ENCODE measurements at regions not wholly inside any gene's neighbourhood (a gene's known extent, or its start where the extent isn't known, plus 50 kb on each side); places are given as distances from the start of the nearest gene placed in this dataset.

DNA sequence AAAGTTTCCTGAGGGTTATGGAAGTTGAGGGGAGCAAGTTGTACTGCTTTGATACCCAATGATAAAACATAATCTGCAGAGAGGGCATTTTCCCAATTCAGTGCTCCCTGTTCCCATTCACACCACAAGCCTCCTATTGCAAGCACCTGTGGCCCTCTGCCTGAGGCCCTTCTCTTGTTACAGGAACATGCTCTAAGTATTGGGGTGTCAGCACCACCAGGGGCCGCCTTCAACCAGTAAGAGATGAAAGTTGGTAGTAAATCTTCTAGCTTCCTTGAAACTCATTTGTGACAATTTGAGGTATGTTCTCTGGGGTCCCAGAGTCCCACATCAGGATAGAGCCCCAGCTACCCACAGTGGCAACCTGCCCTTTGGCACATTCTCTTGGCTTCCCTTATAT lies 265.4 kb upstream of the ARHGEF26 start (continued):
- TF ChIP-seq, protein P1, sequence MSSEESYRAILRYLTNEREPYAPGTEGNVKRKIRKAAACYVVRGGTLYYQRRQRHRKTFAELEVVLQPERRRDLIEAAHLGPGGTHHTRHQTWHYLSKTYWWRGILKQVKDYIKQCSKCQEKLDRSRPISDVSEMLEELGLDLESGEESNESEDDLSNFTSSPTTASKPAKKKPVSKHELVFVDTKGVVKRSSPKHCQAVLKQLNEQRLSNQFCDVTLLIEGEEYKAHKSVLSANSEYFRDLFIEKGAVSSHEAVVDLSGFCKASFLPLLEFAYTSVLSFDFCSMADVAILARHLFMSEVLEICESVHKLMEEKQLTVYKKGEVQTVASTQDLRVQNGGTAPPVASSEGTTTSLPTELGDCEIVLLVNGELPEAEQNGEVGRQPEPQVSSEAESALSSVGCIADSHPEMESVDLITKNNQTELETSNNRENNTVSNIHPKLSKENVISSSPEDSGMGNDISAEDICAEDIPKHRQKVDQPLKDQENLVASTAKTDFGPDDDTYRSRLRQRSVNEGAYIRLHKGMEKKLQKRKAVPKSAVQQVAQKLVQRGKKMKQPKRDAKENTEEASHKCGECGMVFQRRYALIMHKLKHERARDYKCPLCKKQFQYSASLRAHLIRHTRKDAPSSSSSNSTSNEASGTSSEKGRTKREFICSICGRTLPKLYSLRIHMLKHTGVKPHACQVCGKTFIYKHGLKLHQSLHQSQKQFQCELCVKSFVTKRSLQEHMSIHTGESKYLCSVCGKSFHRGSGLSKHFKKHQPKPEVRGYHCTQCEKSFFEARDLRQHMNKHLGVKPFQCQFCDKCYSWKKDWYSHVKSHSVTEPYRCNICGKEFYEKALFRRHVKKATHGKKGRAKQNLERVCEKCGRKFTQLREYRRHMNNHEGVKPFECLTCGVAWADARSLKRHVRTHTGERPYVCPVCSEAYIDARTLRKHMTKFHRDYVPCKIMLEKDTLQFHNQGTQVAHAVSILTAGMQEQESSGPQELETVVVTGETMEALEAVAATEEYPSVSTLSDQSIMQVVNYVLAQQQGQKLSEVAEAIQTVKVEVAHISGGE (CRISPR knock-in tag; IDR thresholded peaks at IDR 0.05), result no peak
- TF ChIP-seq ETV6 (conservative IDR thresholded peaks at IDR 0.05 in 1 of 2, IDR thresholded peaks at IDR 0.05 in 1 of 2; ENCODE audit: borderline replicate concordance in 1 of 2, low read depth in 1 of 2) (no peak), POU2F2 (IDR thresholded peaks at IDR 0.05; ENCODE audit: borderline replicate concordance, low read depth, low read length) (no peak), HCFC1 (IDR thresholded peaks at IDR 0.05; ENCODE audit: low read length) (no peak), TCF12 (IDR thresholded peaks at IDR 0.05; ENCODE audit: low read depth, low read length) (no peak)

DNA sequence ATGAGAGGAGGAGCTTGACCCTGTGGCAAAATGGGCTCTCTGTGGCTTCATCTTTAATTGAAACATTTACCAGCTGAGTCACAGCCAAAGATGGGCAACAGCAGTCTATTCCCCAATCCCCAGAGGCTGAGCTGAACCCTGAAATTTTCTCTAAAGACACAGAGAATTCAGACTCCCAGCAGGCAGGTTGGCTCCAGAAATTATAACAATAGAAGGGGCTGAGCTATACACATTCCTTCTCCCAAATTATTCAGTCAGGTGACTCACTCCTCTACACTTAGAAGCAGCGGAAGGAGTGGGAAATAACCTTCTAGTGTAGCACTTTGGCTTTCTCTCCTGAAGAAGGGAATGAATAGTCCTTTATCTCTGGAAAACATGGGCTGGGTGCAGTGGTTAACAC lies 264.3 kb upstream of the ARHGEF26 start:
- in situ Hi-C loops (cut with MboI), result no loop called here
- FAIRE-seq (no peak), ATAC-seq (peak; percentile 22; the same call in 1 of the 3 replicates), DNase-seq (ENCODE audit: low read depth, low spot score) (no peak)
- TF ChIP-seq RB1 (IDR thresholded peaks at IDR 0.05; ENCODE audit: borderline replicate concordance) (no peak), MYB (IDR thresholded peaks at IDR 0.05; ENCODE audit: borderline replicate concordance, low read depth, low read length) (no peak), STAT3 (IDR thresholded peaks at IDR 0.05; ENCODE audit: low read depth, low read length) (no peak)
- ChIA-PET POLR2A (no interaction called here), CTCF (interaction anchor here (0.6 to 4.1 kb wide), 6 partner anchors 8 to 668 kb away, joined by 3 to 46 read pairs (median 6); no protein-coding TSS in a partner anchor), RAD21 (ENCODE audit: unreplicated experiment) (interaction anchor here (0.6 to 1.1 kb wide), 2 partner anchors 41 to 69 kb away, joined by 3 to 4 read pairs; no protein-coding TSS in a partner anchor), SMC1A (ENCODE audit: uncharacterized antibody, unreplicated experiment) (interaction anchor here (0.6 to 2.1 kb wide), 6 partner anchors 9 to 927 kb away, joined by 3 to 27 read pairs (median 4); no protein-coding TSS in a partner anchor)
- BruUV-seq (replicated peaks), result no TSS peak
- Histone ChIP-seq H3K4me2 (ENCODE audit: control insufficient read depth, insufficient read depth) (no peak overlapping the region), H3K9ac (ENCODE audit: control insufficient read depth, insufficient read depth, low read length) (no peak overlapping the region), H3K9me3 (replicated peaks; ENCODE audit: control insufficient read depth, insufficient read depth, low read length) (no peaks in the 10 kb centered on the region), H2AFZ (ENCODE audit: control insufficient read depth, low read depth, low read length) (no peak overlapping the region), H3K4me3 (no peak overlapping the region), H3K79me2 (ENCODE audit: control insufficient read depth, insufficient read depth, low read length) (no peaks in the 10 kb centered on the region), H3K4me1 (ENCODE audit: control insufficient read depth, insufficient read depth, low read length) (no peaks in the 10 kb centered on the region), H4K20me1 (ENCODE audit: control insufficient read depth, insufficient read depth) (no peaks in the 10 kb centered on the region), H3K36me3 (ENCODE audit: control insufficient read depth in 2 of 2, insufficient read depth in 2 of 2, low read length in 1 of 2) (no peaks in the 10 kb centered on the region), H3K27ac (ENCODE audit: control insufficient read depth, insufficient read depth) (no peak overlapping the region), H3K27me3 (replicated peaks in 1 of 2; ENCODE audit: control insufficient read depth in 2 of 2, insufficient read depth in 2 of 2, low read length in 1 of 2) (no peaks in the 10 kb centered on the region; a peak in 1 of 4 replicates)
- intact Hi-C loops (cut with micrococcal nuclease; ENCODE audit: unreplicated experiment), result loop anchor here (1.0 to 5.0 kb wide), 3 partner anchors 40 to 160 kb away; no protein-coding TSS in a partner anchor
- 27% methylated on average over 1 of the region's 1 CpG for WGBS (ENCODE audit: insufficient coverage, insufficient replicate concordance, low lambda C conversion rate, missing lambda C conversion rate)

All from GM12878 (cell line).